Duodenal mucosa (tissue), 2 donors: ENCODE measurements at regions not wholly inside any gene's neighbourhood (a gene's known extent, or its start where the extent isn't known, plus 50 kb on each side); places are given as distances from the start of the nearest gene placed in this dataset.

Experiments
- H3K27ac ChIP-seq: one replicate; pipeline ENCODE4 v1.7.0; 2013; ENCODE audit warnings: low read depth, low read length
- H3K27me3 ChIP-seq, 2 donors: one replicate each; pipeline ENCODE4 v1.7.0; 2013; ENCODE audit warnings: low read length in 2 of 2, control low read depth in 1 of 2; ENCODE audit not compliant: insufficient read depth in 2 of 2, control insufficient read depth in 1 of 2
- H3K36me3 ChIP-seq, 2 donors: one replicate each; pipeline ENCODE4 v1.7.0; 2013; ENCODE audit warnings: low read length in 2 of 2, control low read depth in 1 of 2; ENCODE audit not compliant: insufficient read depth in 2 of 2, control insufficient read depth in 1 of 2
- H3K4me1 ChIP-seq, 2 donors: one replicate each; pipeline ENCODE4 v1.7.0; 2013; ENCODE audit warnings: low read length in 2 of 2, control low read depth in 1 of 2; ENCODE audit not compliant: insufficient read depth in 2 of 2, control insufficient read depth in 1 of 2
- H3K4me3 ChIP-seq, 2 donors: one replicate each; pipeline ENCODE4 v1.7.0; 2013; ENCODE audit warnings: low read length in 2 of 2, low read depth in 1 of 2
- H3K9ac ChIP-seq, 2 donors: one replicate each; pipeline ENCODE4 v1.7.0; 2013; ENCODE audit warnings: low read length in 2 of 2, low read depth in 1 of 2
- H3K9me3 ChIP-seq, 2 donors: one replicate each; pipeline ENCODE4 v1.7.0; 2013; ENCODE audit warnings: low read length in 2 of 2, control low read depth in 1 of 2; ENCODE audit not compliant: control insufficient read depth in 1 of 2

DNA sequence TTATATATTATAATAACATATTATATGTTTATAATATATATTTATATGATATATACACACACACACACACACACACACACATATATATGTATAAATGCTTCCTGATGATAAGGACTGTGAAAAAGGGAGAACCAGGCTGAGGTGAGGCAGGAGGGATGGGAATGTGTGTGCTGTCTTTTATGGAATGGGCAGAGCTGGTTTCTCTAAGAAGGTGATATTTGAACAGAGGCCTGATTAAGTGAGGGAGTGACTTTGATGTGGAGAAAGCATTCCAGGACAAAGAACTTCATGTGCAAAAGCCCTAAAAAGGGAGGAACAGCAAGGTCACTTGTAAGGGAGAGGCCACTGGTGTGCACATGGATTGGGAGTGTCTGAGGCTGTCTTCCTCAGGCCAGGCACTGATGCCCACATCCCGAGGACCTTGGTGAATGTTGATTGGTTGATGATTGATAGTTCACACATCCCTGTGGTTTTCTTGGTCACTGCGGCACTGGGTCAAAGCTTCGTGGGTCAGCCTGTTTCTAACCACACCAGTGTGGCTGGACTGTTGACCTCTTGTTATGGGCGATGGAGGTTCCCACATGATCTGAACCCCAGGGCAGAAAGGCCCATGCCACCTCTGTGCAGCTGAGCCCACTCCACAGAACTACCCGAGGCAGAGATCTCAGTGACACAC is 196.9 kb downstream of the MYCN start:
- no peak overlapping the region for H3K4me3 ChIP-seq
- no peaks in the 10 kb centered on the region for H3K9me3 ChIP-seq
- no peak overlapping the region for H3K27ac ChIP-seq
- H3K4me1 ChIP-seq, result peaks cover 18 to 28% of the 10 kb centered on the region in 2 donors
- no peaks in the 10 kb centered on the region for H3K36me3 ChIP-seq
- H3K27me3 ChIP-seq, result no peaks in the 10 kb centered on the region
- no peak overlapping the region for H3K9ac ChIP-seq

GRCh38 chr2:16136461-16137035 is 196.2 kb downstream of the MYCN start:
- Histone ChIP-seq H3K4me3 (no peak overlapping the region), H3K27ac (no peak overlapping the region), H3K27me3 (no peaks in the 10 kb centered on the region), H3K4me1 (peaks cover 16 to 21% of the 10 kb centered on the region in 2 donors), H3K9ac (no peak overlapping the region), H3K9me3 (no peaks in the 10 kb centered on the region), H3K36me3 (no peaks in the 10 kb centered on the region)

- no peaks in the 10 kb centered on the region for H3K36me3 ChIP-seq
- H3K4me1 ChIP-seq, result peaks cover 10 to 15% of the 10 kb centered on the region in 2 donors
- H3K9ac ChIP-seq, result no peak overlapping the region
- no peak overlapping the region for H3K4me3 ChIP-seq
- no peak overlapping the region for H3K27ac ChIP-seq
- no peaks in the 10 kb centered on the region for H3K9me3 ChIP-seq
- H3K27me3 ChIP-seq, result no peaks in the 10 kb centered on the region
Measured at GRCh38 chr2:16135913-16136310, 195.6 kb downstream of the MYCN start.

GRCh38 chr2:16135196-16135912 is 195.0 kb downstream of the MYCN start:
- Histone ChIP-seq H3K4me1 (peaks cover 5 to 9% of the 10 kb centered on the region in 2 donors), H3K4me3 (no peak overlapping the region), H3K27ac (no peak overlapping the region), H3K27me3 (no peaks in the 10 kb centered on the region), H3K9me3 (no peaks in the 10 kb centered on the region), H3K9ac (no peak overlapping the region), H3K36me3 (no peaks in the 10 kb centered on the region)

DNA sequence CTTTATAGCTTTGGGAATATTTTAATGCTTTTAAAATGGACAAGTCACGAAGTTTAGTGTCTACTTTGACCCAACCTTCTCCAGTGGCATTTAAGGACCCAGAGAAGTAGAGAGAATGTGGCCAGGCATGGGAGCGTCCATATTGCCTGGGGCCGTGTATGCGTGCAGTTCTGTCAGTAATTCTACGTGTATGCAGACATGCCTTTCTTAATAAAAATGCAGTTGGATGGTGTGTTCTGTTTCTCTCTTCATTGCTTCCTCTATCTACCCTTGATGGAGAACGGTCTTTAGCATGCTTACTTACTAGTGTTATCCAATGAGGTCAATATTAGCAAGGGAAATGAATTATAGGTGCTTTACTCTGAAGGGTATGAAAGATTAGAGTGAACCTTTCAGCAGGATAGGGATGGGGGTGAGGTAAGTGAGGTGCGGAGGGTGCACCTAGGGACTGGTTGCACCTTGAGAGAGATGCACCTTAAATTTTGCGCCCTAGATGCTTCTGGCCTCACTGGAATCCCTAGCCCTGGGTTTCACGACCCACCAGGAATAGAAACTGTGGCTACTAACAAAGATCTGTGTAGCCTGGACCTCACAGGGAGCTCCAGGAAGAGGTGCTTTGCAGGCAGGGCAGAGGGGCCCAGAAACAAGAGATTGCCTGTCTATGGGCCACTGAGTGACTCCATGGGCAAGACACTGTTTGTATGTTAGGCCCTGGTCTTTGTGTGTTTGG is 194.3 kb downstream of the MYCN start:
- no peak overlapping the region for H3K4me3 ChIP-seq
- H3K9ac ChIP-seq, result no peak overlapping the region
- no peak overlapping the region for H3K27ac ChIP-seq
- no peaks in the 10 kb centered on the region for H3K27me3 ChIP-seq
- no peaks in the 10 kb centered on the region for H3K9me3 ChIP-seq
- peaks cover 0 to 2% of the 10 kb centered on the region in 2 donors for H3K4me1 ChIP-seq
- H3K36me3 ChIP-seq, result no peaks in the 10 kb centered on the region

GRCh38 chr2:16130906-16131400 is 190.6 kb downstream of the MYCN start:
- Histone ChIP-seq H3K36me3 (no peaks in the 10 kb centered on the region), H3K27me3 (no peaks in the 10 kb centered on the region), H3K4me1 (peaks cover 10 to 13% of the 10 kb centered on the region in 2 donors), H3K27ac (no peak overlapping the region), H3K9ac (no peak overlapping the region), H3K9me3 (no peaks in the 10 kb centered on the region), H3K4me3 (no peak overlapping the region)

- Histone ChIP-seq H3K4me3 (no peak overlapping the region), H3K9ac (no peak overlapping the region), H3K36me3 (no peaks in the 10 kb centered on the region)
Measured at GRCh38 chr2:16130541-16130880, 190.2 kb downstream of the MYCN start.

GRCh38 chr2:16129716-16130540 is 189.6 kb downstream of the MYCN start:
- Histone ChIP-seq H3K27me3 (no peaks in the 10 kb centered on the region), H3K9ac (no peak overlapping the region), H3K9me3 (no peaks in the 10 kb centered on the region), H3K4me3 (no peak overlapping the region), H3K4me1 (peaks cover 20 to 23% of the 10 kb centered on the region in 2 donors), H3K27ac (no peak overlapping the region), H3K36me3 (no peaks in the 10 kb centered on the region)

More at GRCh38 chr2:16130541-16130880, 190.2 kb downstream of the MYCN start:
- peaks cover 14 to 18% of the 10 kb centered on the region in 2 donors for H3K4me1 ChIP-seq
- H3K27ac ChIP-seq, result no peak overlapping the region
- no peaks in the 10 kb centered on the region for H3K9me3 ChIP-seq
- no peaks in the 10 kb centered on the region for H3K27me3 ChIP-seq

- no peaks in the 10 kb centered on the region for H3K27me3 ChIP-seq
- H3K9ac ChIP-seq, result no peak overlapping the region
- no peak overlapping the region for H3K27ac ChIP-seq
- no peaks in the 10 kb centered on the region for H3K36me3 ChIP-seq
- H3K4me3 ChIP-seq, result no peak overlapping the region
- H3K9me3 ChIP-seq, result no peaks in the 10 kb centered on the region
- H3K4me1 ChIP-seq, result peaks cover 28 to 33% of the 10 kb centered on the region in 2 donors
Measured at GRCh38 chr2:16128746-16129610, 188.6 kb downstream of the MYCN start.
